IMR-90 (cell line): ENCODE measurements at regions not wholly inside any gene's neighbourhood (a gene's known extent, or its start where the extent isn't known, plus 50 kb on each side); places are given as distances from the start of the nearest gene placed in this dataset.

Source experiments
- ATAC-seq: fragments of 200-7000 bp; cut with Tn5 transposase; 2 replicates; pipeline ENCODE4 v1.9.1; 2020; ENCODE audit warnings: low read depth, mild to moderate bottlenecking, moderate library complexity
- BruUV-seq: library from RNA; stranded (reverse); fragments of 400-500 nt; replicated peaks from 2 replicates; lab custom pipeline; 2021; lab: Mats Ljungman, UMichigan
- CTCF ChIA-PET: fragments of 300-600 bp; formaldehyde crosslinking; extraction: SDS; loops from one replicate; lab custom pipeline; 2021; ENCODE audit warnings: antibody characterized with exemption; lab: Yijun Ruan, JAX
- POLR2A ChIA-PET: fragments of 300-600 bp; sonication (Branson Sonifier 250); formaldehyde crosslinking; loops from one replicate; lab custom pipeline; 2022; ENCODE audit warnings: antibody characterized with exemption; ENCODE audit not compliant: unreplicated experiment; lab: Charles Lee
- DNase-seq: peaks from one replicate; pipeline ENCODE4 v3.0.0; 2013
- H2AFZ ChIP-seq: replicated peaks from 2 replicates; pipeline ENCODE3; 2013; ENCODE audit warnings: low read length, mild to moderate bottlenecking; ENCODE audit not compliant: poor library complexity
- H2AK5ac ChIP-seq: 2 replicates; pipeline ENCODE4 v1.6.1; 2013; ENCODE audit warnings: low read depth, low read length, inconsistent platforms
- H2AK9ac ChIP-seq: replicated peaks from 2 replicates; pipeline ENCODE3; 2013; ENCODE audit warnings: mild to moderate bottlenecking, low read depth, low read length, moderate library complexity; ENCODE audit not compliant: poor library complexity
- H2BK120ac ChIP-seq: 2 replicates; pipeline ENCODE4 v1.6.1; 2013; ENCODE audit warnings: low read depth, low read length, inconsistent platforms
- H2BK15ac ChIP-seq: 3 replicates; pipeline ENCODE4 v1.6.1; 2013; ENCODE audit warnings: low read depth, low read length, inconsistent platforms
- H2BK20ac ChIP-seq: 2 replicates; pipeline ENCODE4 v1.6.1; 2013; ENCODE audit warnings: low read depth, mild to moderate bottlenecking, inconsistent platforms, low read length, moderate library complexity
- H2BK5ac ChIP-seq: 2 replicates; pipeline ENCODE4 v1.6.1; 2013; ENCODE audit warnings: mild to moderate bottlenecking, low read depth, low read length, inconsistent platforms; ENCODE audit not compliant: poor library complexity, severe bottlenecking
- H3K14ac ChIP-seq: replicated peaks from 2 replicates; pipeline ENCODE4 v1.6.1; 2013; ENCODE audit warnings: low read depth, low read length, inconsistent platforms
- H3K18ac ChIP-seq: 2 replicates; pipeline ENCODE4 v1.6.1; 2013; ENCODE audit warnings: low read depth, low read length, control low read depth
- H3K23ac ChIP-seq: 2 replicates; pipeline ENCODE4 v1.6.1; 2013; ENCODE audit warnings: low read depth, low read length, inconsistent platforms
- H3K27ac ChIP-seq: 2 replicates; pipeline ENCODE4 v1.5.1; 2013; ENCODE audit warnings: mild to moderate bottlenecking, control low read depth, low read length; ENCODE audit not compliant: insufficient read depth
- H3K27me3 ChIP-seq: 2 replicates; pipeline ENCODE4 v1.6.1; 2013; ENCODE audit warnings: low read length; ENCODE audit not compliant: control insufficient read depth, insufficient read depth
- H3K36me3 ChIP-seq: 2 replicates; pipeline ENCODE4 v1.6.1; 2013; ENCODE audit warnings: low read length, mixed read lengths; ENCODE audit not compliant: control insufficient read depth, insufficient read depth
- H3K4ac ChIP-seq: 2 replicates; pipeline ENCODE4 v1.6.1; 2013; ENCODE audit warnings: low read depth, low read length, inconsistent platforms
- H3K4me1 ChIP-seq: 2 replicates; pipeline ENCODE4 v1.6.1; 2013; ENCODE audit warnings: low read length, mixed read lengths; ENCODE audit not compliant: control insufficient read depth, insufficient read depth
- H3K4me2 ChIP-seq: 2 replicates; pipeline ENCODE4 v1.6.1; 2013; ENCODE audit warnings: low read depth, mild to moderate bottlenecking, control low read depth, low read length, moderate library complexity
- H3K4me3 ChIP-seq: 2 replicates; pipeline ENCODE4 v1.5.1; 2013; ENCODE audit warnings: low read depth, mild to moderate bottlenecking, control low read depth, low read length, moderate library complexity; ENCODE audit not compliant: insufficient read depth
- H3K56ac ChIP-seq: 2 replicates; pipeline ENCODE4 v1.6.1; 2013; ENCODE audit warnings: low read length, inconsistent platforms; ENCODE audit not compliant: insufficient read depth; ENCODE audit errors: extremely low read depth
- H3K79me1 ChIP-seq, 2 experiments: 2 replicates each; pipeline ENCODE4 v1.6.1; 2013; ENCODE audit warnings: low read length in 2 of 2, inconsistent platforms in 1 of 2, low read depth in 1 of 2
- H3K9ac ChIP-seq: 2 replicates; pipeline ENCODE4 v1.6.1; 2013; ENCODE audit warnings: low read depth, low read length, control low read depth
- H3K9me1 ChIP-seq: 2 replicates; pipeline ENCODE4 v1.6.1; 2013; ENCODE audit warnings: low read length, inconsistent platforms; ENCODE audit not compliant: insufficient read depth
- H3K9me3 ChIP-seq: 2 replicates; pipeline ENCODE4 v1.6.1; 2013; ENCODE audit warnings: low read length; ENCODE audit not compliant: control insufficient read depth, insufficient read depth
- H4K20me1 ChIP-seq: 2 replicates; pipeline ENCODE4 v1.6.1; 2013; ENCODE audit warnings: low read length, inconsistent platforms; ENCODE audit not compliant: insufficient read depth
- H4K5ac ChIP-seq: 2 replicates; pipeline ENCODE4 v1.6.1; 2013; ENCODE audit warnings: mild to moderate bottlenecking, low read depth, low read length, control low read depth
- H4K8ac ChIP-seq, 2 experiments: 2 replicates each; pipeline ENCODE4 v1.6.1; 2013; ENCODE audit warnings: low read depth in 2 of 2, low read length in 2 of 2, control low read depth in 1 of 2, inconsistent platforms in 1 of 2
- H4K91ac ChIP-seq: 2 replicates; pipeline ENCODE4 v1.6.1; 2013; ENCODE audit warnings: low read depth, low read length, inconsistent platforms; ENCODE audit not compliant: insufficient read depth
- MAZ ChIP-seq: IDR thresholded peaks from 2 replicates; pipeline ENCODE4 v1.6.1; 2012; ENCODE audit warnings: low read depth, mild to moderate bottlenecking, low read length, improper control_type of control experiment, moderate library complexity, borderline replicate concordance
- NFE2L2 ChIP-seq: fragments of 150-350 bp; IDR thresholded peaks from 2 replicates; pipeline ENCODE4 v1.6.1; 2016; ENCODE audit warnings: low read depth, mild to moderate bottlenecking, low read length
- RCOR1 ChIP-seq: IDR thresholded peaks from 2 replicates; pipeline ENCODE4 v1.6.1; 2012; ENCODE audit warnings: mild to moderate bottlenecking, low read length, improper control_type of control experiment; ENCODE audit not compliant: insufficient replicate concordance
- WGBS, 2 experiments: methylation state at CpG; one replicate each; pipeline versions ENCODE4 v1.1.5 to v1.1.7; 2013; ENCODE audit warnings: missing lambda C conversion rate in 2 of 2; ENCODE audit not compliant: insufficient read length in 1 of 2; ENCODE audit errors: extremely low coverage in 2 of 2; 5-methylcytosine and 5-hydroxymethylcytosine counted together
- dilution Hi-C: fragments of 300-500 bp; cut with HindIII; formaldehyde crosslinking; loops from one replicate; pipeline ENCODE4 v1.14.3; 2018; ENCODE audit warnings: low sequenced_read_pairs; ENCODE audit not compliant: unreplicated experiment
- in situ Hi-C: fragments of 300-500 bp; cut with MboI; formaldehyde crosslinking; loops from 3 replicates; pipeline ENCODE4 v1.14.3; 2019; ENCODE audit warnings: low sequenced_read_pairs, inconsistent platforms, mixed read lengths
- intact Hi-C: fragments of 100-400 bp; cut with micrococcal nuclease; formaldehyde crosslinking; loops from 2 replicates; pipeline ENCODE4 v1.10.0; 2022
- TF ChIP-seq, protein P1 (sequence below): fragments of 150-350 bp; IDR thresholded peaks from 2 replicates; pipeline ENCODE4 v1.6.1; 2016; ENCODE audit warnings: low read depth, mild to moderate bottlenecking, low read length, moderate library complexity, borderline replicate concordance

DNA sequence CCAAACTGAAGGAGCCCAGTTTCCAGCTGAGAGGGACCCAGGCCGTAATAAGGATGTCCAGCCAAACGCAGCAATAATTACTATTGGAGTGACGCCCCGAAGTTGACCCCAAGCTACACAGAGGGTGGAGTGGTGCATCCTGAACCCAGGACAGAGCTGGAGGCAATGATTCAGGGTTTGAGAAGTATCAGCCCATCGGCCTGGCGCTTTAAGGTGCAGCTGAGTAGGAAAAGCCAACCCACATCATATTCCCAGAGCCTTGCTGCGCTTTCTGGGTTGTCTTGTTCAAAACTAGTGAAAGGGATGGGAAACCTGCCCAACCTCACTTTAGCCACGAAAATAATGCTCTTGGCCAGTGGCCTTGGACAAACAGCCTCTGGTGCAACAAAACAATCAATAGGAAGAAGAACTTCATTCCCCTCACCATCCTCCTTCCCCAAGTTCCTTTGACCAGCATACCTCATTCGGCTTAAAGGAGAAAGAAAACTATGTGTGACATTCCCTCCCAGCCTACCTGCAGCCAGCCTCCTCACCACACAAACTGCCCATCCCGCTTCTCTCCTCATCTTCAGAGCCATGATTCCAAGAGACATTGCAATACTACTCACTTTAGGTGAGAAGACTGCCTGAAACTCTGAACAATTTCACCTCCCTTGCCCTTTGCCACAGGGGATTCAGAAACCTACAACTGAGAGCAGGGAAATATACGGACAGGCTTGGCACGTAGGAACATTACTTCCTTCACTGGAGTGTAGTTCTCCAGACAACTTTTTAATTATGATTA is 217.2 kb upstream of the MKLN1 start:
- Histone ChIP-seq H3K18ac (peak overlapping the region; percentile 78), H2AK5ac (peak overlapping the region; percentile 87), H3K4ac (peak overlapping the region; percentile 94), H2AFZ (peak overlapping the region; percentile 89), H3K4me3 (peak overlapping the region; percentile 50), H2BK20ac (peak overlapping the region; percentile 89), H3K9me1 (0 out of 2 replicates have a peak, but pooled peaks cover 5% of the 10 kb centered on the region), H3K79me1 (peaks cover 18 to 51% of the 10 kb centered on the region in 2 experiments), H3K56ac (peak overlapping the region; percentile 89), H4K8ac (peak overlapping the region; percentile 90 to 99), H4K5ac (peak overlapping the region; percentile 76), H3K27me3 (no peaks in the 10 kb centered on the region), H3K23ac (peak overlapping the region; percentile 89), H2BK5ac (peak overlapping the region; percentile 88), H2AK9ac (peak overlapping the region; percentile 93), H4K91ac (peak overlapping the region; percentile 94), H3K9me3 (no peaks in the 10 kb centered on the region), H2BK15ac (peak overlapping the region; percentile 88; the same call in 2 of the 3 replicates), H3K27ac (peak overlapping the region; percentile 92), H2BK120ac (peak overlapping the region; percentile 90), H3K4me2 (peak overlapping the region; percentile 93), H4K20me1 (peaks cover 4% of the 10 kb centered on the region), H3K9ac (peak overlapping the region; percentile 92), H3K36me3 (no peaks in the 10 kb centered on the region), H3K4me1 (peaks cover 4% of the 10 kb centered on the region), H3K14ac (peak overlapping the region; percentile 90)
- TF ChIP-seq, protein P1, sequence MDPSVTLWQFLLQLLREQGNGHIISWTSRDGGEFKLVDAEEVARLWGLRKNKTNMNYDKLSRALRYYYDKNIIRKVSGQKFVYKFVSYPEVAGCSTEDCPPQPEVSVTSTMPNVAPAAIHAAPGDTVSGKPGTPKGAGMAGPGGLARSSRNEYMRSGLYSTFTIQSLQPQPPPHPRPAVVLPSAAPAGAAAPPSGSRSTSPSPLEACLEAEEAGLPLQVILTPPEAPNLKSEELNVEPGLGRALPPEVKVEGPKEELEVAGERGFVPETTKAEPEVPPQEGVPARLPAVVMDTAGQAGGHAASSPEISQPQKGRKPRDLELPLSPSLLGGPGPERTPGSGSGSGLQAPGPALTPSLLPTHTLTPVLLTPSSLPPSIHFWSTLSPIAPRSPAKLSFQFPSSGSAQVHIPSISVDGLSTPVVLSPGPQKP: no peak
- TF ChIP-seq NFE2L2 (no peak), MAZ (no peak), RCOR1 (peak; percentile 13)
- ChIA-PET POLR2A (interaction anchor here (0.6 kb wide), 3 partner anchors 28 to 776 kb away, joined by 3 read pairs; no protein-coding TSS in a partner anchor), CTCF (interaction anchor here (1.2 to 1.4 kb wide), 3 partner anchors 54 to 235 kb away, joined by 3 read pairs; no protein-coding TSS in a partner anchor)
- dilution Hi-C loops (no loop called here), intact Hi-C loops (loop anchor here (2.0 kb wide), 1 partner anchor 54 kb away; no protein-coding TSS in a partner anchor), in situ Hi-C loops (no loop called here)
- peak; percentile 34 for DNase-seq
- WGBS, 2 experiments: 40% methylated on average over 1 of the region's 12 CpGs; no CpG with 5 or more reads in 1 of the 2 experiments
- TSS peak; percentile 31 for BruUV-seq
- ATAC-seq: peak; percentile 4
